Gastroesophageal sphincter (tissue), 3 donors: ENCODE measurements at regions not wholly inside any gene's neighbourhood (a gene's known extent, or its start where the extent isn't known, plus 50 kb on each side); places are given as distances from the start of the nearest gene placed in this dataset.

Source experiments
- CTCF ChIP-seq, 4 experiments: fragments of 200-600 bp in 2 of 4; fragments of 450-650 bp in 2 of 4; sonication (generic) in 1 of 4; IDR thresholded peaks; one replicate each; pipeline ENCODE4 v1.5.1; 2017 to 2019; ENCODE audit warnings: antibody characterized with exemption in 4 of 4, mild to moderate bottlenecking in 2 of 4, moderate library complexity in 2 of 4
- EP300 ChIP-seq: sonication (generic); formaldehyde crosslinking; IDR thresholded peaks from one replicate; pipeline ENCODE4 v1.6.1; 2017; ENCODE audit warnings: antibody characterized with exemption, mild to moderate bottlenecking
- POLR2A ChIP-seq, 2 donors: fragments of 450-650 bp; IDR thresholded peaks; one replicate each; pipeline ENCODE4 v1.6.1; 2017; ENCODE audit warnings: antibody characterized with exemption in 2 of 2, mild to moderate bottlenecking in 2 of 2, moderate library complexity in 1 of 2
- POLR2AphosphoS5 ChIP-seq: sonication (generic); formaldehyde crosslinking; IDR thresholded peaks from one replicate; pipeline ENCODE4 v1.6.1; 2017; ENCODE audit warnings: antibody characterized with exemption

- TF ChIP-seq CTCF (IDR thresholded peaks at IDR 0.05) (no peak), EP300 (no peak), POLR2A (IDR thresholded peaks at IDR 0.05) (no peak), POLR2AphosphoS5 (no peak)
Measured at GRCh38 chr7:46928719-46929118, 653.2 kb downstream of the TNS3 start.
